Activated T-cell treated with anti-CD3 and anti-CD28 coated beads, Interleukin-2, amount 50 U/mL, for 72 hours (primary cell): ENCODE measurements at regions not wholly inside any gene's neighbourhood (a gene's known extent, or its start where the extent isn't known, plus 50 kb on each side); places are given as distances from the start of the nearest gene placed in this dataset.

Experiments
- ATAC-seq, 2 donors: fragments of 150-1000 bp; cut with Tn5 transposase; replicated peaks in 1 of 2; 2 replicates each; pipeline ENCODE4 v1.10.0; 2021; ENCODE audit warnings: moderate library complexity in 2 of 2, mild to moderate bottlenecking in 1 of 2
- DNase-seq, 2 donors: peaks; one replicate each; pipeline ENCODE4 v3.0.0; 2021 to 2022; ENCODE audit warnings: mixed read lengths in 1 of 2
- H3K27ac Mint-ChIP-seq: one replicate; pipeline ENCODE4 v1.8.0; 2022; ENCODE audit warnings: mild to moderate bottlenecking, moderate library complexity, mixed read lengths
- H3K27me3 Mint-ChIP-seq: one replicate; pipeline ENCODE4 v1.8.0; 2022; ENCODE audit warnings: low read depth, mixed read lengths
- H3K36me3 Mint-ChIP-seq, 2 donors: one replicate each; pipeline ENCODE4 v1.8.0; 2022; ENCODE audit warnings: mixed read lengths in 2 of 2, mild to moderate bottlenecking in 1 of 2; ENCODE audit not compliant: insufficient read depth in 2 of 2
- H3K4me1 Mint-ChIP-seq: one replicate; pipeline ENCODE4 v1.8.0; 2022; ENCODE audit warnings: low read depth, mixed read lengths
- H3K4me3 Mint-ChIP-seq, 2 donors: one replicate each; pipeline ENCODE4 v1.8.0; 2022; ENCODE audit warnings: mild to moderate bottlenecking in 2 of 2, mixed read lengths in 2 of 2, moderate library complexity in 2 of 2
- H3K9me3 Mint-ChIP-seq, 2 donors: one replicate each; pipeline ENCODE4 v1.8.0; 2022; ENCODE audit warnings: mixed read lengths in 2 of 2

GRCh38 chr4:27176400-27176799 lies 315.8 kb downstream of the STIM2 start:
- Mint-ChIP-seq H3K36me3 (no peaks in the 10 kb centered on the region), H3K27ac (no peak overlapping the region), H3K4me3 (no peak overlapping the region), H3K9me3 (peaks cover 1 to 3% of the 10 kb centered on the region in 2 donors), H3K27me3 (no peaks in the 10 kb centered on the region), H3K4me1 (no peaks in the 10 kb centered on the region)
- ATAC-seq (no peak), DNase-seq (no peak)

GRCh38 chr4:27176881-27177280 lies 316.2 kb downstream of the STIM2 start:
- no peaks in the 10 kb centered on the region for H3K36me3 Mint-ChIP-seq
- DNase-seq: no peak
- no peak overlapping the region for H3K27ac Mint-ChIP-seq
- H3K27me3 Mint-ChIP-seq: no peaks in the 10 kb centered on the region
- H3K9me3 Mint-ChIP-seq: peaks cover 1 to 3% of the 10 kb centered on the region in 2 donors
- no peaks in the 10 kb centered on the region for H3K4me1 Mint-ChIP-seq
- no peak overlapping the region for H3K4me3 Mint-ChIP-seq
- no peak for ATAC-seq

- no peak overlapping the region for H3K4me3 Mint-ChIP-seq
- no peaks in the 10 kb centered on the region for H3K27me3 Mint-ChIP-seq
- DNase-seq: no peak
These were observed 317.4 kb downstream of the STIM2 start for GRCh38 chr4:27178061-27178460.

GRCh38 chr4:27181693-27182092 lies 321.1 kb downstream of the STIM2 start:
- H3K4me1 Mint-ChIP-seq: no peaks in the 10 kb centered on the region
- no peaks in the 10 kb centered on the region for H3K36me3 Mint-ChIP-seq
- no peaks in the 10 kb centered on the region for H3K9me3 Mint-ChIP-seq
- no peak overlapping the region for H3K4me3 Mint-ChIP-seq
- ATAC-seq: no peak
- no peak for DNase-seq
- no peaks in the 10 kb centered on the region for H3K27me3 Mint-ChIP-seq
- no peak overlapping the region for H3K27ac Mint-ChIP-seq

More at GRCh38 chr4:27178061-27178460, 317.4 kb downstream of the STIM2 start:
- Mint-ChIP-seq H3K4me1 (no peaks in the 10 kb centered on the region), H3K9me3 (peaks cover 1 to 3% of the 10 kb centered on the region in 2 donors), H3K36me3 (no peaks in the 10 kb centered on the region), H3K27ac (no peak overlapping the region)
- ATAC-seq: no peak

GRCh38 chr4:27182211-27182610 lies 321.6 kb downstream of the STIM2 start:
- Mint-ChIP-seq H3K9me3 (no peaks in the 10 kb centered on the region), H3K27ac (no peak overlapping the region), H3K4me1 (no peaks in the 10 kb centered on the region), H3K36me3 (no peaks in the 10 kb centered on the region), H3K27me3 (no peaks in the 10 kb centered on the region), H3K4me3 (no peak overlapping the region)
- ATAC-seq (no peak), DNase-seq (no peak)

- H3K4me3 Mint-ChIP-seq: no peak overlapping the region
- no peaks in the 10 kb centered on the region for H3K36me3 Mint-ChIP-seq
These were observed 324.0 kb downstream of the STIM2 start for GRCh38 chr4:27184508-27185155.

GRCh38 chr4:27186710-27187109 lies 326.1 kb downstream of the STIM2 start:
- ATAC-seq: no peak
- H3K36me3 Mint-ChIP-seq: no peaks in the 10 kb centered on the region
- no peak overlapping the region for H3K4me3 Mint-ChIP-seq
- H3K4me1 Mint-ChIP-seq: no peaks in the 10 kb centered on the region
- peaks cover 0 to 3% of the 10 kb centered on the region in 2 donors for H3K9me3 Mint-ChIP-seq
- no peak for DNase-seq
- no peaks in the 10 kb centered on the region for H3K27me3 Mint-ChIP-seq
- H3K27ac Mint-ChIP-seq: no peak overlapping the region

More at GRCh38 chr4:27184508-27185155, 324.0 kb downstream of the STIM2 start:
- Mint-ChIP-seq H3K9me3 (peaks cover 0 to 2% of the 10 kb centered on the region in 2 donors), H3K27me3 (no peaks in the 10 kb centered on the region), H3K4me1 (no peaks in the 10 kb centered on the region), H3K27ac (no peak overlapping the region)
- DNase-seq: no peak
- no peak for ATAC-seq

GRCh38 chr4:27187786-27188185 lies 327.1 kb downstream of the STIM2 start:
- ATAC-seq: no peak
- no peaks in the 10 kb centered on the region for H3K36me3 Mint-ChIP-seq
- no peak overlapping the region for H3K27ac Mint-ChIP-seq
- no peak overlapping the region for H3K4me3 Mint-ChIP-seq
- no peaks in the 10 kb centered on the region for H3K27me3 Mint-ChIP-seq
- H3K9me3 Mint-ChIP-seq: peaks cover 0 to 3% of the 10 kb centered on the region in 2 donors
- H3K4me1 Mint-ChIP-seq: no peaks in the 10 kb centered on the region
- DNase-seq: no peak

- Mint-ChIP-seq H3K36me3 (no peaks in the 10 kb centered on the region), H3K9me3 (peaks cover 2 to 3% of the 10 kb centered on the region in 2 donors), H3K4me3 (no peak overlapping the region), H3K4me1 (no peaks in the 10 kb centered on the region), H3K27ac (no peak overlapping the region), H3K27me3 (no peaks in the 10 kb centered on the region)
- no peak for ATAC-seq
- no peak for DNase-seq
These were observed 329.0 kb downstream of the STIM2 start for GRCh38 chr4:27189683-27190082.

- H3K4me3 Mint-ChIP-seq: no peak overlapping the region
- DNase-seq (no peak), ATAC-seq (no peak)
- no peaks in the 10 kb centered on the region for H3K4me1 Mint-ChIP-seq
- no peaks in the 10 kb centered on the region for H3K36me3 Mint-ChIP-seq
- H3K9me3 Mint-ChIP-seq: peaks cover 2 to 3% of the 10 kb centered on the region in 2 donors
- no peaks in the 10 kb centered on the region for H3K27me3 Mint-ChIP-seq
- H3K27ac Mint-ChIP-seq: no peak overlapping the region
These were observed 331.0 kb downstream of the STIM2 start for GRCh38 chr4:27191592-27191991.

GRCh38 chr4:27194599-27195176 lies 334.0 kb downstream of the STIM2 start:
- H3K27ac Mint-ChIP-seq: no peak overlapping the region
- no peaks in the 10 kb centered on the region for H3K27me3 Mint-ChIP-seq
- H3K9me3 Mint-ChIP-seq: peaks cover 0 to 2% of the 10 kb centered on the region in 2 donors
- ATAC-seq: no peak
- DNase-seq: no peak
- no peaks in the 10 kb centered on the region for H3K4me1 Mint-ChIP-seq
- H3K4me3 Mint-ChIP-seq: no peak overlapping the region
- H3K36me3 Mint-ChIP-seq: no peaks in the 10 kb centered on the region

GRCh38 chr4:27198246-27198645 lies 337.6 kb downstream of the STIM2 start:
- Mint-ChIP-seq H3K27ac (no peak overlapping the region), H3K4me3 (no peak overlapping the region), H3K36me3 (no peaks in the 10 kb centered on the region), H3K4me1 (no peaks in the 10 kb centered on the region), H3K27me3 (no peaks in the 10 kb centered on the region), H3K9me3 (peaks cover 0 to 2% of the 10 kb centered on the region in 2 donors)
- ATAC-seq (no peak), DNase-seq (no peak)

- Mint-ChIP-seq H3K9me3 (peaks cover 0 to 2% of the 10 kb centered on the region in 2 donors), H3K36me3 (no peaks in the 10 kb centered on the region), H3K4me3 (no peak overlapping the region), H3K27ac (no peak overlapping the region), H3K27me3 (no peaks in the 10 kb centered on the region), H3K4me1 (no peaks in the 10 kb centered on the region)
- DNase-seq (no peak), ATAC-seq (no peak)
These were observed 338.3 kb downstream of the STIM2 start for GRCh38 chr4:27198971-27199370.

GRCh38 chr4:27206009-27206408 lies 345.4 kb downstream of the STIM2 start:
- peaks cover 0 to 1% of the 10 kb centered on the region in 2 donors for H3K9me3 Mint-ChIP-seq
- DNase-seq: no peak
- no peaks in the 10 kb centered on the region for H3K4me1 Mint-ChIP-seq
- no peak for ATAC-seq
- H3K4me3 Mint-ChIP-seq: no peak overlapping the region
- H3K27me3 Mint-ChIP-seq: no peaks in the 10 kb centered on the region
- H3K27ac Mint-ChIP-seq: no peak overlapping the region
- H3K36me3 Mint-ChIP-seq: no peaks in the 10 kb centered on the region
